ENCODE measurements at regions not wholly inside any gene's neighbourhood (a gene's known extent, or its start where the extent isn't known, plus 50 kb on each side); places are given as distances from the start of the nearest gene placed in this dataset.

GRCh38 chr6:165823609-165824326, 160.7 kb upstream of the PDE10A start:
- TF ChIP-seq CTCF (IDR thresholded peaks at IDR 0.05) (no peak), POLR2A (IDR thresholded peaks at IDR 0.05) (no peak)

Data from lower leg skin (tissue), 3 donors.